Osteocyte (in vitro differentiated cells): ENCODE measurements at regions not wholly inside any gene's neighbourhood (a gene's known extent, or its start where the extent isn't known, plus 50 kb on each side); places are given as distances from the start of the nearest gene placed in this dataset.
"Not testable (repeated sequence)": the region's sequence is repeated elsewhere in the genome, so short reads cannot be mapped to it uniquely, and the experiment has no call there.

Experiments used
- DNase-seq: peaks from one replicate; pipeline ENCODE4 v3.0.0; 2021; ENCODE audit warnings: mixed read lengths; ENCODE audit not compliant: unreplicated experiment; ENCODE audit errors: extremely low spot score
- H3K27ac Mint-ChIP-seq: one replicate; pipeline ENCODE4 v1.8.0; 2021; ENCODE audit warnings: mild to moderate bottlenecking, mixed read lengths; ENCODE audit not compliant: unreplicated experiment
- H3K27me3 Mint-ChIP-seq: one replicate; pipeline ENCODE4 v1.8.0; 2021; ENCODE audit warnings: mixed read lengths; ENCODE audit not compliant: unreplicated experiment
- H3K36me3 Mint-ChIP-seq: one replicate; pipeline ENCODE4 v1.8.0; 2021; ENCODE audit warnings: mixed read lengths; ENCODE audit not compliant: unreplicated experiment
- H3K4me1 Mint-ChIP-seq: one replicate; pipeline ENCODE4 v1.8.0; 2021; ENCODE audit warnings: mixed read lengths; ENCODE audit not compliant: unreplicated experiment
- H3K4me3 Mint-ChIP-seq: one replicate; pipeline ENCODE4 v1.8.0; 2021; ENCODE audit warnings: mild to moderate bottlenecking, moderate library complexity, mixed read lengths; ENCODE audit not compliant: unreplicated experiment
- H3K9me3 Mint-ChIP-seq: one replicate; pipeline ENCODE4 v1.8.0; 2021; ENCODE audit warnings: mixed read lengths; ENCODE audit not compliant: unreplicated experiment
- CTCF ChIP-seq: fragments of 200-600 bp; sonication (generic); IDR thresholded peaks from 2 replicates; pipeline ENCODE4 v1.5.0; 2021; ENCODE audit warnings: antibody characterized with exemption, mild to moderate bottlenecking, moderate library complexity

GRCh38 chr6:85049282-85049681, 284.9 kb upstream of the TBX18 start:
- H3K4me3 Mint-ChIP-seq = no peak overlapping the region
- no peak for TF ChIP-seq CTCF
- no peak for DNase-seq
- H3K27ac Mint-ChIP-seq = no peak overlapping the region
- H3K27me3 Mint-ChIP-seq = no peaks in the 10 kb centered on the region
- H3K36me3 Mint-ChIP-seq = no peaks in the 10 kb centered on the region
- H3K9me3 Mint-ChIP-seq = no peaks in the 10 kb centered on the region
- H3K4me1 Mint-ChIP-seq = no peaks in the 10 kb centered on the region

GRCh38 chr6:85047818-85048217, 283.4 kb upstream of the TBX18 start:
- Mint-ChIP-seq H3K4me1 (no peaks in the 10 kb centered on the region), H3K27ac (no peak overlapping the region), H3K4me3 (no peak overlapping the region), H3K36me3 (no peaks in the 10 kb centered on the region), H3K27me3 (no peaks in the 10 kb centered on the region), H3K9me3 (no peaks in the 10 kb centered on the region)
- TF ChIP-seq CTCF = no peak
- DNase-seq = no peak

GRCh38 chr6:85045767-85046166, 281.4 kb upstream of the TBX18 start:
- H3K27me3 Mint-ChIP-seq, H3K4me1 Mint-ChIP-seq, DNase-seq, H3K27ac Mint-ChIP-seq, H3K9me3 Mint-ChIP-seq, H3K36me3 Mint-ChIP-seq, H3K4me3 Mint-ChIP-seq: not testable (repeated sequence)

- no peak overlapping the region for H3K27ac Mint-ChIP-seq
- H3K36me3 Mint-ChIP-seq = no peaks in the 10 kb centered on the region
- no peaks in the 10 kb centered on the region for H3K4me1 Mint-ChIP-seq
- H3K27me3 Mint-ChIP-seq = no peaks in the 10 kb centered on the region
- H3K4me3 Mint-ChIP-seq = no peak overlapping the region
- H3K9me3 Mint-ChIP-seq = no peaks in the 10 kb centered on the region
- DNase-seq = no peak
- no peak for TF ChIP-seq CTCF
Measured at GRCh38 chr6:85044361-85044760, 280.0 kb upstream of the TBX18 start.

GRCh38 chr6:85041376-85041775, 277.0 kb upstream of the TBX18 start:
- no peak for TF ChIP-seq CTCF
- Mint-ChIP-seq H3K9me3 (no peaks in the 10 kb centered on the region), H3K27me3 (no peaks in the 10 kb centered on the region), H3K27ac (no peak overlapping the region), H3K4me1 (no peaks in the 10 kb centered on the region), H3K4me3 (no peak overlapping the region), H3K36me3 (no peaks in the 10 kb centered on the region)
- DNase-seq = no peak

GRCh38 chr6:85037221-85037620, 272.8 kb upstream of the TBX18 start:
- H3K36me3 Mint-ChIP-seq = no peaks in the 10 kb centered on the region
- H3K4me3 Mint-ChIP-seq = no peak overlapping the region
- no peak for TF ChIP-seq CTCF
- H3K27ac Mint-ChIP-seq = no peak overlapping the region
- H3K4me1 Mint-ChIP-seq = no peaks in the 10 kb centered on the region
- H3K27me3 Mint-ChIP-seq = no peaks in the 10 kb centered on the region
- peaks cover 6% of the 10 kb centered on the region for H3K9me3 Mint-ChIP-seq
- DNase-seq = no peak
